ENCODE measurements at regions not wholly inside any gene's neighbourhood (a gene's known extent, or its start where the extent isn't known, plus 50 kb on each side); places are given as distances from the start of the nearest gene placed in this dataset.

- no peak for FAIRE-seq
- H3K4me1 ChIP-seq (ENCODE audit: control insufficient read depth, extremely low read depth, insufficient read depth, low read length): no peaks in the 10 kb centered on the region
- ChIA-PET POLR2A (no interaction called here), CTCF (no interaction called here)
- H3K9ac ChIP-seq (replicated peaks; ENCODE audit: extremely low read depth, insufficient read depth, low read length): no peak overlapping the region
- intact Hi-C loops (cut with micrococcal nuclease) (no loop called here), dilution Hi-C loops (cut with MboI; ENCODE audit: extremely low pct_ligation_motif_present, low sequenced_read_pairs) (no loop called here)
- no peak overlapping the region for H2AFZ ChIP-seq (ENCODE audit: low read depth, low read length)
- no peaks in the 10 kb centered on the region for H3K9me1 ChIP-seq (replicated peaks; ENCODE audit: control insufficient read depth, extremely low read depth, insufficient read depth, low read length)
- no peaks in the 10 kb centered on the region for H3K9me3 ChIP-seq (replicated peaks; ENCODE audit: control insufficient read depth, insufficient read depth, low read length)
- no peak overlapping the region for H3K27ac ChIP-seq (ENCODE audit: insufficient read depth, low read depth, low read length)
- BruUV-seq (replicated peaks): no TSS peak
- H4K20me1 ChIP-seq (replicated peaks; ENCODE audit: control insufficient read depth, extremely low read depth, insufficient read depth, low read length): no peaks in the 10 kb centered on the region
- H3K27me3 ChIP-seq (ENCODE audit: control insufficient read depth in 2 of 2, insufficient read depth in 2 of 2, low read length in 2 of 2): no peaks in the 10 kb centered on the region
- H3K4me2 ChIP-seq (ENCODE audit: insufficient read depth, low read length): no peak overlapping the region
- DNase-seq (ENCODE audit: low read depth, low spot score): no peak
- H3K79me2 ChIP-seq (ENCODE audit: control insufficient read depth, insufficient read depth, low read length): no peaks in the 10 kb centered on the region
- no peak overlapping the region for H3K4me3 ChIP-seq (replicated peaks in 1 of 3; ENCODE audit: insufficient read depth in 1 of 3, low read depth in 1 of 3, low read length in 3 of 3)
- TF ChIP-seq EZH2 (IDR thresholded peaks at IDR 0.05; ENCODE audit: borderline replicate concordance, low read depth, low read length, severe bottlenecking): no peak
- TF ChIP-seq MAX (IDR thresholded peaks at IDR 0.05; ENCODE audit: insufficient read depth, insufficient read length): no peak
- TF ChIP-seq POLR2AphosphoS5 (IDR thresholded peaks at IDR 0.05; ENCODE audit: insufficient read depth, low read depth, low read length): no peak
- no peak for TF ChIP-seq POLR2A (IDR thresholded peaks at IDR 0.05; ENCODE audit: low read depth, low read length)
- no peak for TF ChIP-seq FOS (IDR thresholded peaks at IDR 0.05; ENCODE audit: borderline replicate concordance, insufficient read depth, low read length)
- no peak for TF ChIP-seq JUN (IDR thresholded peaks at IDR 0.05; ENCODE audit: borderline replicate concordance, insufficient read depth, insufficient read length, low read depth)
- TF ChIP-seq CTCF (IDR thresholded peaks at IDR 0.05; ENCODE audit: extremely low read depth in 1 of 2, insufficient read depth in 1 of 2, low read depth in 1 of 2, low read length in 2 of 2): no peak
- TF ChIP-seq GATA2 (IDR thresholded peaks at IDR 0.05; ENCODE audit: insufficient read depth, insufficient read length, low read depth, low read length): no peak
- TF ChIP-seq MYC (IDR thresholded peaks at IDR 0.05; ENCODE audit: low read depth, low read length): no peak
- no peaks in the 10 kb centered on the region for H3K36me3 ChIP-seq (ENCODE audit: control insufficient read depth in 2 of 2, extremely low read depth in 1 of 2, insufficient read depth in 2 of 2, low read length in 2 of 2)
These were observed 143.5 kb upstream of the CHRDL1 start for GRCh38 chrX:110938977-110939732.

All from endothelial cell of umbilical vein (primary cell).